Peyer's patch (tissue), 4 donors: ENCODE measurements at regions not wholly inside any gene's neighbourhood (a gene's known extent, or its start where the extent isn't known, plus 50 kb on each side); places are given as distances from the start of the nearest gene placed in this dataset.

ENCODE experiments used
- CTCF ChIP-seq, 6 experiments: fragments of 450-650 bp in 4 of 6; fragments of 200-600 bp in 2 of 6; sonication (generic) in 1 of 6; IDR thresholded peaks; one replicate each; pipeline ENCODE4 v1.5.1; 2017 to 2019; ENCODE audit warnings: antibody characterized with exemption in 6 of 6, mild to moderate bottlenecking in 3 of 6, moderate library complexity in 1 of 6
- POLR2A ChIP-seq, 2 donors: fragments of 450-650 bp; IDR thresholded peaks; one replicate each; pipeline ENCODE4 v1.5.1; 2017; ENCODE audit warnings: antibody characterized with exemption in 2 of 2, mild to moderate bottlenecking in 2 of 2, moderate library complexity in 2 of 2

GRCh38 chr12:105798256-105798845, 340.4 kb downstream of the NUAK1 start:
- TF ChIP-seq POLR2A (IDR thresholded peaks at IDR 0.05) (no peak), CTCF (IDR thresholded peaks at IDR 0.05) (no peak)
